HCT116 (cell line): ENCODE measurements at regions not wholly inside any gene's neighbourhood (a gene's known extent, or its start where the extent isn't known, plus 50 kb on each side); places are given as distances from the start of the nearest gene placed in this dataset.

ENCODE experiments used
- CTCF ChIP-seq, 3 experiments: fragments of 200-600 bp in 1 of 3; sonication (generic) in 1 of 3; IDR thresholded peaks in 2 of 3; conservative IDR thresholded peaks in 1 of 3; 2 replicates each; pipeline ENCODE4 v1.5.1; 2012 to 2017; ENCODE audit warnings: low read depth in 2 of 3, low read length in 2 of 3, antibody characterized with exemption in 1 of 3, borderline replicate concordance in 1 of 3, control low read depth in 1 of 3, mild to moderate bottlenecking in 1 of 3, mixed read lengths in 1 of 3, mixed run types in 1 of 3, moderate library complexity in 1 of 3; ENCODE audit not compliant: insufficient read depth in 1 of 3
- EGR1 ChIP-seq: IDR thresholded peaks from 2 replicates; pipeline ENCODE4 v1.6.1; 2012; ENCODE audit warnings: low read depth
- EZH2 ChIP-seq: fragments of 200-600 bp; sonication (generic); IDR thresholded peaks from 2 replicates; pipeline ENCODE4 v1.6.1; 2017; ENCODE audit warnings: antibody characterized with exemption, mixed run types
- POLR2A ChIP-seq: IDR thresholded peaks from 2 replicates; pipeline ENCODE4 v1.7.0; 2011; ENCODE audit warnings: borderline replicate concordance; ENCODE audit not compliant: insufficient read depth, insufficient read length; ENCODE audit errors: extremely low read depth
- RAD21 ChIP-seq: IDR thresholded peaks from 2 replicates; pipeline ENCODE4 v1.6.1; 2012; ENCODE audit warnings: low read depth, mild to moderate bottlenecking
- SIN3A ChIP-seq: IDR thresholded peaks from 2 replicates; pipeline ENCODE4 v1.6.1; 2012; ENCODE audit warnings: low read depth
- SP1 ChIP-seq: IDR thresholded peaks from 2 replicates; pipeline ENCODE4 v1.6.1; 2012; ENCODE audit warnings: low read depth
- TF ChIP-seq, protein P1 (sequence below): IDR thresholded peaks from 2 replicates; pipeline ENCODE4 v1.6.1; 2012; ENCODE audit warnings: low read depth
- TF ChIP-seq, protein P2 (sequence below): IDR thresholded peaks from 2 replicates; pipeline ENCODE4 v1.6.1; 2012

GRCh38 chr1:73040811-73041210 is 758.5 kb upstream of the NEGR1 start:
- no peak for TF ChIP-seq POLR2A
- no peak for TF ChIP-seq CTCF (IDR thresholded peaks at IDR 0.05 in 2 of 3, conservative IDR thresholded peaks at IDR 0.05 in 1 of 3; ENCODE audit: borderline replicate concordance in 1 of 3, insufficient read depth in 1 of 3, low read depth in 2 of 3, low read length in 2 of 3)
- no peak for TF ChIP-seq EGR1
- no peak for TF ChIP-seq SP1
- TF ChIP-seq EZH2, result no peak
- TF ChIP-seq, protein P1, sequence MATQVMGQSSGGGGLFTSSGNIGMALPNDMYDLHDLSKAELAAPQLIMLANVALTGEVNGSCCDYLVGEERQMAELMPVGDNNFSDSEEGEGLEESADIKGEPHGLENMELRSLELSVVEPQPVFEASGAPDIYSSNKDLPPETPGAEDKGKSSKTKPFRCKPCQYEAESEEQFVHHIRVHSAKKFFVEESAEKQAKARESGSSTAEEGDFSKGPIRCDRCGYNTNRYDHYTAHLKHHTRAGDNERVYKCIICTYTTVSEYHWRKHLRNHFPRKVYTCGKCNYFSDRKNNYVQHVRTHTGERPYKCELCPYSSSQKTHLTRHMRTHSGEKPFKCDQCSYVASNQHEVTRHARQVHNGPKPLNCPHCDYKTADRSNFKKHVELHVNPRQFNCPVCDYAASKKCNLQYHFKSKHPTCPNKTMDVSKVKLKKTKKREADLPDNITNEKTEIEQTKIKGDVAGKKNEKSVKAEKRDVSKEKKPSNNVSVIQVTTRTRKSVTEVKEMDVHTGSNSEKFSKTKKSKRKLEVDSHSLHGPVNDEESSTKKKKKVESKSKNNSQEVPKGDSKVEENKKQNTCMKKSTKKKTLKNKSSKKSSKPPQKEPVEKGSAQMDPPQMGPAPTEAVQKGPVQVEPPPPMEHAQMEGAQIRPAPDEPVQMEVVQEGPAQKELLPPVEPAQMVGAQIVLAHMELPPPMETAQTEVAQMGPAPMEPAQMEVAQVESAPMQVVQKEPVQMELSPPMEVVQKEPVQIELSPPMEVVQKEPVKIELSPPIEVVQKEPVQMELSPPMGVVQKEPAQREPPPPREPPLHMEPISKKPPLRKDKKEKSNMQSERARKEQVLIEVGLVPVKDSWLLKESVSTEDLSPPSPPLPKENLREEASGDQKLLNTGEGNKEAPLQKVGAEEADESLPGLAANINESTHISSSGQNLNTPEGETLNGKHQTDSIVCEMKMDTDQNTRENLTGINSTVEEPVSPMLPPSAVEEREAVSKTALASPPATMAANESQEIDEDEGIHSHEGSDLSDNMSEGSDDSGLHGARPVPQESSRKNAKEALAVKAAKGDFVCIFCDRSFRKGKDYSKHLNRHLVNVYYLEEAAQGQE, result no peak
- no peak for TF ChIP-seq SIN3A
- TF ChIP-seq RAD21, result no peak
- TF ChIP-seq, protein P2, sequence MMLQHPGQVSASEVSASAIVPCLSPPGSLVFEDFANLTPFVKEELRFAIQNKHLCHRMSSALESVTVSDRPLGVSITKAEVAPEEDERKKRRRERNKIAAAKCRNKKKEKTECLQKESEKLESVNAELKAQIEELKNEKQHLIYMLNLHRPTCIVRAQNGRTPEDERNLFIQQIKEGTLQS, result no peak
